Astrocyte (in vitro differentiated cells and primary cell): ENCODE measurements at regions not wholly inside any gene's neighbourhood (a gene's known extent, or its start where the extent isn't known, plus 50 kb on each side); places are given as distances from the start of the nearest gene placed in this dataset.

Source experiments
- CTCF ChIP-seq: IDR thresholded peaks from 2 replicates; pipeline ENCODE4 v1.5.1; 2011; ENCODE audit warnings: low read depth, mild to moderate bottlenecking, inconsistent platforms, low read length, moderate library complexity; ENCODE audit not compliant: insufficient read depth
- EZH2 ChIP-seq: IDR thresholded peaks from 2 replicates; pipeline ENCODE4 v1.6.1; 2012; ENCODE audit warnings: mild to moderate bottlenecking, low read length, inconsistent platforms; ENCODE audit not compliant: insufficient read depth

GRCh38 chr12:34389378-34390170 lies 367.3 kb downstream of the ALG10 start:
- TF ChIP-seq CTCF (no peak), EZH2 (no peak)
